A673 (cell line): ENCODE measurements at regions not wholly inside any gene's neighbourhood (a gene's known extent, or its start where the extent isn't known, plus 50 kb on each side); places are given as distances from the start of the nearest gene placed in this dataset.

Experiments
- BruUV-seq: library from RNA; stranded (reverse); fragments of 400-500 nt; replicated peaks from 2 replicates; lab custom pipeline; 2021; lab: Mats Ljungman, UMichigan
- CTCF ChIA-PET: fragments of 300-600 bp; sonication (Branson Sonifier 250); formaldehyde crosslinking; loops from one replicate; lab custom pipeline; 2022; ENCODE audit warnings: antibody characterized with exemption; lab: Charles Lee
- POLR2A ChIA-PET: fragments of 300-600 bp; sonication (Branson Sonifier 250); formaldehyde crosslinking; loops from one replicate; lab custom pipeline; 2022; ENCODE audit warnings: antibody characterized with exemption; ENCODE audit not compliant: low non-redundant PET; lab: Charles Lee
- DNase-seq: peaks from one replicate; pipeline ENCODE4 v3.0.0-alpha.2; 2015; ENCODE audit warnings: low spot score
- H3K27ac ChIP-seq: fragments of 200-600 bp; sonication (generic); 2 replicates; pipeline ENCODE4 v1.5.1; 2016; ENCODE audit warnings: mixed run types, low read depth, mild to moderate bottlenecking, mixed read lengths, antibody characterized with exemption, low read length; ENCODE audit not compliant: poor library complexity, severe bottlenecking
- H3K27me3 ChIP-seq: fragments of 200-600 bp; sonication (generic); replicated peaks from 2 replicates; pipeline ENCODE4 v1.6.1; 2017; ENCODE audit warnings: mixed run types, low read depth, mild to moderate bottlenecking, mixed read lengths, antibody characterized with exemption, low read length; ENCODE audit not compliant: insufficient read depth, poor library complexity
- H3K36me3 ChIP-seq: fragments of 200-600 bp; sonication (generic); 2 replicates; pipeline ENCODE4 v1.6.1; 2016; ENCODE audit warnings: mixed run types, mild to moderate bottlenecking, mixed read lengths, antibody characterized with exemption, low read length; ENCODE audit not compliant: insufficient read depth, poor library complexity, severe bottlenecking
- H3K4me1 ChIP-seq: fragments of 200-600 bp; sonication (generic); 2 replicates; pipeline ENCODE4 v1.6.1; 2017; ENCODE audit warnings: mixed run types, mild to moderate bottlenecking, mixed read lengths, antibody characterized with exemption, low read length; ENCODE audit not compliant: insufficient read depth, poor library complexity, severe bottlenecking
- H3K4me3 ChIP-seq: fragments of 200-600 bp; sonication (generic); 2 replicates; pipeline ENCODE4 v1.5.1; 2016; ENCODE audit warnings: low read depth, mixed run types, mild to moderate bottlenecking, mixed read lengths, low read length; ENCODE audit not compliant: poor library complexity, severe bottlenecking
- H3K9me3 ChIP-seq: fragments of 200-600 bp; sonication (generic); 2 replicates; pipeline ENCODE4 v1.6.1; 2016; ENCODE audit warnings: mixed run types, low read depth, mild to moderate bottlenecking, mixed read lengths, antibody characterized with exemption, low read length; ENCODE audit not compliant: poor library complexity, severe bottlenecking
- EZH2 ChIP-seq: fragments of 200-600 bp; sonication (generic); IDR thresholded peaks from 2 replicates; pipeline ENCODE4 v1.6.1; 2017; ENCODE audit warnings: borderline replicate concordance, low read depth, mild to moderate bottlenecking, mixed read lengths, antibody characterized with exemption, low read length; ENCODE audit not compliant: poor library complexity, severe bottlenecking
- intact Hi-C: fragments of 100-400 bp; cut with micrococcal nuclease; formaldehyde crosslinking; loops from one replicate; pipeline ENCODE4 v1.10.0; 2022; ENCODE audit not compliant: unreplicated experiment
- TF ChIP-seq, protein P1 (sequence below): fragments of 300-800, 200-600 bp; sonication (generic); conservative IDR thresholded peaks from 2 replicates; pipeline ENCODE4 v1.5.1; 2017; ENCODE audit warnings: low read depth, mild to moderate bottlenecking, antibody characterized with exemption, low read length, moderate library complexity, mixed read lengths

DNA sequence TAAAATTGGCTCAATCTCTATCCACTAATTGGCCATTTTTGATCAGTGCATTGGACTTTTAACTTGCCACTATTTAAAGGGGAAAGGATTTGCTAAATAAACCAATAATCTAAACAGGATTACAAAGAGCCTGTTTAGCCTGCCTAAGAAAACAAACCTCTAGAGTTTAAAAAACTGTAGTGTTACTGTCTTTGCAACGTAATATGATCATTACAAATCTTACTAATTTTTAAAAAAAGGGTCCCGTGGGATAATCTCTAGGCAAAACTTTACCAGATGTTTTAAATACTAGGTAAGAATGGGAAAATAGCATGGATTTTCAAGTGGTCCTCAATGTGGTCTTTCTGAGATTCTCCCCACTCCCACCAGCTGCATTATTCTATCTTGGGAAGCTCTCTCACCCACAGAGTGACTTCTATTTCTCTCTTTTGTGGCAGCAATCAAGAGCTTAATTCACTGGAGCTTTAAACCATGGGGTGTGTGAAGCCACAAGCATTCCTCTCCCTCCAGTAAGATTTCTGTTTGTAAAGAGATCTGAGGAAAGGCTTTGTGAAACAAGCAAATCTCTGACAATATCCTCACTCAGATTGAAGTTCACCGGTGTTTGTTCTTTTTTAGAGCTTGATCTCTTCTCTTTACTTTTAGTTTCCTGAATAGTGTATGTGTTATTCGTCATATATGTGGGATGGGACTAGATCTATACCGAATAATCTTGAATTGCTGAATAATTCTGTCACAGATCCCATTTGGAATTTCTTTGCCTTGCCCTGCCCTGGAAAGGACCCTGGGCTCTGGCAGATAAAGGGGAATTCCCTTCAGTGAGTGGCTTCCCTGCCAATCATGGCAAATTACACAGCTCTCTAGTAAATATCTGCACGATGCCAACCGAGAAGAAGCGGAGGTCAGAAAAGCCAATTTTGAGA lies 132.2 kb downstream of the TLR5 start:
- H3K27ac ChIP-seq = no peak overlapping the region
- no TSS peak for BruUV-seq
- no peak for TF ChIP-seq EZH2
- TF ChIP-seq, protein P1, sequence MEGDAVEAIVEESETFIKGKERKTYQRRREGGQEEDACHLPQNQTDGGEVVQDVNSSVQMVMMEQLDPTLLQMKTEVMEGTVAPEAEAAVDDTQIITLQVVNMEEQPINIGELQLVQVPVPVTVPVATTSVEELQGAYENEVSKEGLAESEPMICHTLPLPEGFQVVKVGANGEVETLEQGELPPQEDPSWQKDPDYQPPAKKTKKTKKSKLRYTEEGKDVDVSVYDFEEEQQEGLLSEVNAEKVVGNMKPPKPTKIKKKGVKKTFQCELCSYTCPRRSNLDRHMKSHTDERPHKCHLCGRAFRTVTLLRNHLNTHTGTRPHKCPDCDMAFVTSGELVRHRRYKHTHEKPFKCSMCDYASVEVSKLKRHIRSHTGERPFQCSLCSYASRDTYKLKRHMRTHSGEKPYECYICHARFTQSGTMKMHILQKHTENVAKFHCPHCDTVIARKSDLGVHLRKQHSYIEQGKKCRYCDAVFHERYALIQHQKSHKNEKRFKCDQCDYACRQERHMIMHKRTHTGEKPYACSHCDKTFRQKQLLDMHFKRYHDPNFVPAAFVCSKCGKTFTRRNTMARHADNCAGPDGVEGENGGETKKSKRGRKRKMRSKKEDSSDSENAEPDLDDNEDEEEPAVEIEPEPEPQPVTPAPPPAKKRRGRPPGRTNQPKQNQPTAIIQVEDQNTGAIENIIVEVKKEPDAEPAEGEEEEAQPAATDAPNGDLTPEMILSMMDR = no peak
- POLR2A ChIA-PET = no interaction called here
- no peaks in the 10 kb centered on the region for H3K9me3 ChIP-seq
- CTCF ChIA-PET = no interaction called here
- no peak overlapping the region for H3K4me3 ChIP-seq
- H3K4me1 ChIP-seq = peaks cover 8% of the 10 kb centered on the region
- H3K36me3 ChIP-seq = no peaks in the 10 kb centered on the region
- intact Hi-C loops = no loop called here
- no peaks in the 10 kb centered on the region for H3K27me3 ChIP-seq
- DNase-seq = peak; percentile 31

DNA sequence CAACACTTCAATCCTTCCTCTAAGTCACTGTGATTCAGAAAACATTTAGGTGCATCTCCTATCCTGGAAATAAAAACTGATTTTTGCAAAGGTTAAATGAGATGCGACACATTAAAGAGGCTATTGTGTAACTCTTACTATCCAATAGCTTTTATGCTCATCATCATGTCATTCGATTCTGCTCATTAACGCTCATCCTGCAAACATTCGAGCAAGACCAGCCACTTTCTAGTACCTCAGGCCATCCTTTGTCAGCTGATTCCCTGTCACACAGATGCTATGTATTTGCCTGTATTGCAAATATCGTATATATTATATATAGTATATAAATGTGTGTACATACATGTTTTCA lies 131.6 kb downstream of the TLR5 start:
- intact Hi-C loops = no loop called here
- POLR2A ChIA-PET = no interaction called here
- Histone ChIP-seq H3K27ac (no peak overlapping the region), H3K4me1 (peaks cover 8% of the 10 kb centered on the region), H3K36me3 (no peaks in the 10 kb centered on the region), H3K9me3 (no peaks in the 10 kb centered on the region), H3K4me3 (no peak overlapping the region), H3K27me3 (no peaks in the 10 kb centered on the region)
- no peak for TF ChIP-seq EZH2
- TF ChIP-seq, protein P1 = no peak
- CTCF ChIA-PET = no interaction called here
- BruUV-seq = no TSS peak
- DNase-seq = no peak

DNA sequence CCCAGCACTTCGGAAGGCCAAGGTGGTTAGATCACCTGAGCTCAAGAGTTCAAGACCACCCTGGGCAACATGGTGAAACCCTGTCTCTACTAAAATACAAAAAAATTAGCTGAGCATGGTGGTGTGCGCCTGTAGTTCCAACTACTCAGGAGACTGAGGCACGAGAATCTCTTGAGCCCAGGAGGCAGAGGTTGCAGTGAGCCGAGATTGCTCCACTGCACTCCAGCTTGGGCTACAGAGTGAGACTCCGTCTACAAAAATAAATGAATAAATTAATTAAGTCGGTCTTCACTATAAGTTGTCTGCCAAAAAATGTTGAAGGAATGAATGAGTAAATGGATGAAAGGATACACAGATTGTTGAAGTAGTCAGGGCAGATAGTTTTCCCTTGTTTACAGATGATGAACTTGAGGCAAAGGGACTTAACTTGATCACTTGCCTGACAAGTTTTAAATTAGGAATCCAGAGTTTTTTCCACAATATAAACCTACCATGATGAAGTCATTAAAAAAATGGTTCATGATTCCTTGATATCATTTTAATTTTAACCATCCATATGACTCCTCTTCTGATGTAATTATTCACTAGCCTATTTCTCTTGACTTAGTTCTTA lies 130.8 kb downstream of the TLR5 start:
- no peaks in the 10 kb centered on the region for H3K27me3 ChIP-seq
- H3K9me3 ChIP-seq = no peaks in the 10 kb centered on the region
- no peak overlapping the region for H3K27ac ChIP-seq
- ChIA-PET POLR2A (no interaction called here), CTCF (no interaction called here)
- H3K4me1 ChIP-seq = peaks cover 8% of the 10 kb centered on the region
- H3K4me3 ChIP-seq = no peak overlapping the region
- intact Hi-C loops = no loop called here
- no peak for DNase-seq
- no peaks in the 10 kb centered on the region for H3K36me3 ChIP-seq
- TF ChIP-seq EZH2 = no peak
- TF ChIP-seq, protein P1 = no peak
- BruUV-seq = no TSS peak
